K562 (cell line): ENCODE measurements at regions not wholly inside any gene's neighbourhood (a gene's known extent, or its start where the extent isn't known, plus 50 kb on each side); places are given as distances from the start of the nearest gene placed in this dataset.

Source experiments
- BACH1 ChIP-seq: fragments of 200-800 bp; sonication (Bioruptor generic); IDR thresholded peaks from 2 replicates; pipeline ENCODE4 v1.6.1; 2016; ENCODE audit warnings: missing genetic modification characterization, missing compliant biosample characterization
- CHD1 ChIP-seq: fragments of 200-600 bp; sonication (generic); IDR thresholded peaks from one replicate; pipeline ENCODE4 v1.6.1; 2012; ENCODE audit warnings: mild to moderate bottlenecking, moderate library complexity, low read length, inconsistent platforms
- EP300 ChIP-seq: IDR thresholded peaks from 2 replicates; pipeline ENCODE4 v1.6.1; 2012; ENCODE audit warnings: low read length, improper control_type of control experiment
- EZH2 ChIP-seq: IDR thresholded peaks from 2 replicates; pipeline ENCODE4 v1.6.1; 2012; ENCODE audit warnings: low read depth, mild to moderate bottlenecking, inconsistent platforms, low read length, borderline replicate concordance
- JUNB ChIP-seq: fragments of 450-650 bp; formaldehyde crosslinking; conservative IDR thresholded peaks from 2 replicates; pipeline ENCODE4 v1.4.0; 2020; ENCODE audit warnings: mild to moderate bottlenecking
- NFE2L1 ChIP-seq: fragments of 450-650 bp; IDR thresholded peaks from 2 replicates; pipeline ENCODE4 v1.6.1; 2016; ENCODE audit warnings: missing genetic modification characterization, low read depth, mild to moderate bottlenecking, missing compliant biosample characterization, moderate library complexity, borderline replicate concordance
- NR3C1 ChIP-seq: sonication (generic); formaldehyde crosslinking; IDR thresholded peaks from 2 replicates; pipeline ENCODE4 v1.8.1; 2022; ENCODE audit warnings: missing genetic modification reagents
- POLR2A ChIP-seq: fragments of 450-650 bp; conservative IDR thresholded peaks from 2 replicates; pipeline ENCODE4 v1.6.1; 2016
- RCOR1 ChIP-seq, 2 experiments: IDR thresholded peaks; 2 replicates each; pipeline ENCODE4 v1.6.1; 2012; ENCODE audit warnings: low read depth in 2 of 2, low read length in 2 of 2, borderline replicate concordance in 1 of 2, improper control_type of control experiment in 1 of 2
- TCF7L2 ChIP-seq: fragments of 150-350 bp; IDR thresholded peaks from 2 replicates; pipeline ENCODE4 v1.6.1; 2016; ENCODE audit warnings: low read depth, mild to moderate bottlenecking, low read length, moderate library complexity
- TOE1 ChIP-seq, 2 experiments: fragments of 450-650 bp in 1 of 2; sonication (generic) in 1 of 2; formaldehyde crosslinking in 1 of 2; IDR thresholded peaks; 2 replicates each; pipeline versions ENCODE4 v1.7.1 to v1.8.0; 2016 to 2022; ENCODE audit warnings: borderline replicate concordance in 2 of 2, mild to moderate bottlenecking in 2 of 2, antibody characterized with exemption in 1 of 2, inconsistent platforms in 1 of 2, low read depth in 1 of 2, missing genetic modification reagents in 1 of 2, moderate library complexity in 1 of 2
- ZBTB7A ChIP-seq: IDR thresholded peaks from 2 replicates; pipeline ENCODE4 v1.6.1; 2011; ENCODE audit warnings: low read depth, mild to moderate bottlenecking, low read length, moderate library complexity, borderline replicate concordance; ENCODE audit not compliant: control insufficient read depth
- TF ChIP-seq, protein P1 (sequence below), 3 experiments: IDR thresholded peaks in 2 of 3; conservative IDR thresholded peaks in 1 of 3; 2 replicates each; pipeline ENCODE4 v1.5.1; 2011 to 2012; ENCODE audit warnings: low read length in 3 of 3, mild to moderate bottlenecking in 3 of 3, control low read depth in 2 of 3, improper control_type of control experiment in 1 of 3, inconsistent platforms in 1 of 3, low read depth in 1 of 3, mixed read lengths in 1 of 3, moderate library complexity in 1 of 3; ENCODE audit not compliant: insufficient read depth in 2 of 3

DNA sequence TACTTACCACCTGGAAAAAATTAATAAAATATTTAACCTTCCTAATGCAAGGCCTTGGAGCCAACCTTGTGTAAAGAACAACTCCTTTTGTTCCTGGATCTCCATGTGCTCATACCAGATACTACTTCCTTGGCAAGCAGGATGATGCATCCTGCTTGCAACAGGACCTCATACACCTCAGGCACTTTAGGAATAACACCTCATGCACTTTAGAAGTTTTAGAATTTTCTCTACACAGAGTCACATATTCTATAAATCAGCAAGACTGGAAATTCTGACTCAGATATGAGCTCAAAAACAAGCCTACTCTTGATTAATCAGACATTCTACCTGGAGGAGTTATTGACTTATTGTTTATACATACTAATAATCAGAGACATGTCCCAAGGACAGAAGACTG is 209.6 kb upstream of the CDH10 start:
- TF ChIP-seq TOE1 (IDR thresholded peaks at IDR 0.05; ENCODE audit: borderline replicate concordance) (no peak), TOE1 (CRISPR knock-in tag; IDR thresholded peaks at IDR 0.05; ENCODE audit: borderline replicate concordance, low read depth) (no peak), POLR2A (no peak), EP300 (no peak), BACH1 (tag) (no peak), RCOR1 (IDR thresholded peaks at IDR 0.05; ENCODE audit: borderline replicate concordance in 1 of 2, low read depth in 2 of 2, low read length in 2 of 2) (no peak), EZH2 (no peak), JUNB (no peak), ZBTB7A (no peak), NR3C1 (CRISPR knock-in tag) (no peak), CHD1 (no peak), NFE2L1 (tag) (no peak), TCF7L2 (no peak)
- TF ChIP-seq, protein P1, sequence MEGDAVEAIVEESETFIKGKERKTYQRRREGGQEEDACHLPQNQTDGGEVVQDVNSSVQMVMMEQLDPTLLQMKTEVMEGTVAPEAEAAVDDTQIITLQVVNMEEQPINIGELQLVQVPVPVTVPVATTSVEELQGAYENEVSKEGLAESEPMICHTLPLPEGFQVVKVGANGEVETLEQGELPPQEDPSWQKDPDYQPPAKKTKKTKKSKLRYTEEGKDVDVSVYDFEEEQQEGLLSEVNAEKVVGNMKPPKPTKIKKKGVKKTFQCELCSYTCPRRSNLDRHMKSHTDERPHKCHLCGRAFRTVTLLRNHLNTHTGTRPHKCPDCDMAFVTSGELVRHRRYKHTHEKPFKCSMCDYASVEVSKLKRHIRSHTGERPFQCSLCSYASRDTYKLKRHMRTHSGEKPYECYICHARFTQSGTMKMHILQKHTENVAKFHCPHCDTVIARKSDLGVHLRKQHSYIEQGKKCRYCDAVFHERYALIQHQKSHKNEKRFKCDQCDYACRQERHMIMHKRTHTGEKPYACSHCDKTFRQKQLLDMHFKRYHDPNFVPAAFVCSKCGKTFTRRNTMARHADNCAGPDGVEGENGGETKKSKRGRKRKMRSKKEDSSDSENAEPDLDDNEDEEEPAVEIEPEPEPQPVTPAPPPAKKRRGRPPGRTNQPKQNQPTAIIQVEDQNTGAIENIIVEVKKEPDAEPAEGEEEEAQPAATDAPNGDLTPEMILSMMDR (IDR thresholded peaks at IDR 0.05 in 2 of 3, conservative IDR thresholded peaks at IDR 0.05 in 1 of 3; ENCODE audit: insufficient read depth in 2 of 3, low read depth in 1 of 3, low read length in 3 of 3), result no peak
